ENCODE measurements at regions not wholly inside any gene's neighbourhood (a gene's known extent, or its start where the extent isn't known, plus 50 kb on each side); places are given as distances from the start of the nearest gene placed in this dataset.

GRCh38 chr2:241975593-241976284 lies 106.2 kb downstream of the RTP5 start:
- no peak overlapping the region for H3K9ac ChIP-seq (ENCODE audit: insufficient read depth, low read length)
- H3K9me3 ChIP-seq (ENCODE audit: control insufficient read depth, insufficient read depth, low read depth, low read length): no peaks in the 10 kb centered on the region
- TF ChIP-seq EZH2 (IDR thresholded peaks at IDR 0.05; ENCODE audit: low read length, missing control alignments): no peak
- no peak for TF ChIP-seq CTCF (conservative IDR thresholded peaks at IDR 0.05 in 1 of 2, IDR thresholded peaks at IDR 0.05 in 1 of 2; ENCODE audit: low read depth in 1 of 2, low read length in 2 of 2)
- H2AFZ ChIP-seq (ENCODE audit: low read length): no peak overlapping the region
- no peaks in the 10 kb centered on the region for H4K20me1 ChIP-seq (ENCODE audit: control insufficient read depth, extremely low read depth, insufficient read depth, low read length)
- H3K27me3 ChIP-seq (ENCODE audit: control insufficient read depth, insufficient read depth, low read length): no peaks in the 10 kb centered on the region
- peak in 1 of 2 donors; percentile 23 for DNase-seq (ENCODE audit: low read depth in 2 of 2)
- no peak overlapping the region for H3K4me2 ChIP-seq (ENCODE audit: extremely low read depth, insufficient read depth, low read length)
- H3K79me2 ChIP-seq (ENCODE audit: control insufficient read depth, insufficient read depth, low read length): no peaks in the 10 kb centered on the region
- H3K4me3 ChIP-seq (replicated peaks in 1 of 4; ENCODE audit: control extremely low read depth in 1 of 4, insufficient read depth in 1 of 4, low read depth in 3 of 4, low read length in 4 of 4): no peak overlapping the region
- no peaks in the 10 kb centered on the region for H3K4me1 ChIP-seq (ENCODE audit: control insufficient read depth, extremely low read depth, insufficient read depth, low read length)
- H3K36me3 ChIP-seq (ENCODE audit: control insufficient read depth, insufficient read depth, low read length): no peaks in the 10 kb centered on the region
- H3K27ac ChIP-seq (ENCODE audit: insufficient read depth, low read length): no peak overlapping the region

GRCh38 chr2:241976296-241976695 lies 106.8 kb downstream of the RTP5 start:
- H3K79me2 ChIP-seq (ENCODE audit: control insufficient read depth, insufficient read depth, low read length): no peaks in the 10 kb centered on the region
- no peak overlapping the region for H3K4me3 ChIP-seq (replicated peaks in 1 of 4; ENCODE audit: control extremely low read depth in 1 of 4, insufficient read depth in 1 of 4, low read depth in 3 of 4, low read length in 4 of 4)
- no peak overlapping the region for H3K27ac ChIP-seq (ENCODE audit: insufficient read depth, low read length)
- H3K4me1 ChIP-seq (ENCODE audit: control insufficient read depth, extremely low read depth, insufficient read depth, low read length): no peaks in the 10 kb centered on the region
- no peaks in the 10 kb centered on the region for H3K36me3 ChIP-seq (ENCODE audit: control insufficient read depth, insufficient read depth, low read length)
- no peak overlapping the region for H2AFZ ChIP-seq (ENCODE audit: low read length)
- no peaks in the 10 kb centered on the region for H3K27me3 ChIP-seq (ENCODE audit: control insufficient read depth, insufficient read depth, low read length)
- H3K9ac ChIP-seq (ENCODE audit: insufficient read depth, low read length): no peak overlapping the region
- no peak for DNase-seq (ENCODE audit: low read depth in 2 of 2)
- TF ChIP-seq EZH2 (IDR thresholded peaks at IDR 0.05; ENCODE audit: low read length, missing control alignments) (no peak), CTCF (conservative IDR thresholded peaks at IDR 0.05 in 1 of 2, IDR thresholded peaks at IDR 0.05 in 1 of 2; ENCODE audit: low read depth in 1 of 2, low read length in 2 of 2) (no peak)
- H3K9me3 ChIP-seq (ENCODE audit: control insufficient read depth, insufficient read depth, low read depth, low read length): no peaks in the 10 kb centered on the region
- H4K20me1 ChIP-seq (ENCODE audit: control insufficient read depth, extremely low read depth, insufficient read depth, low read length): no peaks in the 10 kb centered on the region
- H3K4me2 ChIP-seq (ENCODE audit: extremely low read depth, insufficient read depth, low read length): no peak overlapping the region

GRCh38 chr2:241977557-241978300 lies 108.2 kb downstream of the RTP5 start:
- TF ChIP-seq CTCF (conservative IDR thresholded peaks at IDR 0.05 in 1 of 2, IDR thresholded peaks at IDR 0.05 in 1 of 2; ENCODE audit: low read depth in 1 of 2, low read length in 2 of 2) (no peak), EZH2 (IDR thresholded peaks at IDR 0.05; ENCODE audit: low read length, missing control alignments) (no peak)

More at GRCh38 chr2:241977557-241978300, 108.2 kb downstream of the RTP5 start:
- no peak overlapping the region for H3K27ac ChIP-seq (ENCODE audit: insufficient read depth, low read length)
- no peaks in the 10 kb centered on the region for H4K20me1 ChIP-seq (ENCODE audit: control insufficient read depth, extremely low read depth, insufficient read depth, low read length)
- no peak overlapping the region for H3K9ac ChIP-seq (ENCODE audit: insufficient read depth, low read length)
- DNase-seq (ENCODE audit: low read depth in 2 of 2): no peak
- no peak overlapping the region for H3K4me3 ChIP-seq (replicated peaks in 1 of 4; ENCODE audit: control extremely low read depth in 1 of 4, insufficient read depth in 1 of 4, low read depth in 3 of 4, low read length in 4 of 4)
- H3K9me3 ChIP-seq (ENCODE audit: control insufficient read depth, insufficient read depth, low read depth, low read length): no peaks in the 10 kb centered on the region
- H2AFZ ChIP-seq (ENCODE audit: low read length): no peak overlapping the region
- no peaks in the 10 kb centered on the region for H3K36me3 ChIP-seq (ENCODE audit: control insufficient read depth, insufficient read depth, low read length)
- H3K27me3 ChIP-seq (ENCODE audit: control insufficient read depth, insufficient read depth, low read length): no peaks in the 10 kb centered on the region
- H3K79me2 ChIP-seq (ENCODE audit: control insufficient read depth, insufficient read depth, low read length): no peaks in the 10 kb centered on the region
- no peaks in the 10 kb centered on the region for H3K4me1 ChIP-seq (ENCODE audit: control insufficient read depth, extremely low read depth, insufficient read depth, low read length)
- no peak overlapping the region for H3K4me2 ChIP-seq (ENCODE audit: extremely low read depth, insufficient read depth, low read length)

All from fibroblast of lung (primary cell).